ENCODE measurements at regions not wholly inside any gene's neighbourhood (a gene's known extent, or its start where the extent isn't known, plus 50 kb on each side); places are given as distances from the start of the nearest gene placed in this dataset.

DNA sequence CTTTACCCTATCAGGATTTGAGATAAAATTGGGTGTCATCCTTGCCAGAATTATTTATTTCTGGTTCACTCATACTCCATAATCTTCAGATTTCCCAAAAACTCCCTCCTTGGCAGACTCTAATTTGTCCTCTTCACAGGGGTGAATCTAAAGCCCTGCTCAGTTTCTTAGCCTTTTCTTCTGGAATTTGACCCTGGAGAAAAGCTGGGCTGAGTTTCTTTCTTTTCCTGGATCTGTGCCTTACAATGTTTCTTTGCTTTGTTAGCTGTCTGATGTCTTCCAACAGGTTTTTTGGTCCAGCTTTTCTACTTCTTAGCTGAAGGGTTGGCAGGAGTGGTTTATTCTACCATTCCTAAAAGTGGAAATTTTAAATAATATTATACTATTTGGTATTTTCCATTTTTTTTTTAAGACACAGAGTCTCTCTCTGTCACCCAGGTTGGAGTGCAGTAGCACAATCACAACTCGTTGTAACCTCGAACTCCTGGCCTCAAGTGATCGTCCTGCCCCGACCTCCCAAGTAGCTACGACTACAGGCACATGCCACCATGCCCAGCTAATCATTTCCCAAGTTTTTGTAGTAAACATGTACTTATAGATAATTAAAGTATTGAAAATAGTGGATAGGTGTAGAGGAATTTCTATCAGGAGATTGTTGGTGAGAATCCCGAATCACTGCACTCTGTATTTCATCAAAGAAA lies 138.4 kb upstream of the TWIST2 start:
- H3K4me3 ChIP-seq (replicated peaks; ENCODE audit: low read depth, low read length) = no peak overlapping the region
- DNase-seq (ENCODE audit: extremely low read depth, low read depth) = no peak
- no peak for TF ChIP-seq CTCF (IDR thresholded peaks at IDR 0.05; ENCODE audit: low read depth, low read length, missing control alignments)

DNA sequence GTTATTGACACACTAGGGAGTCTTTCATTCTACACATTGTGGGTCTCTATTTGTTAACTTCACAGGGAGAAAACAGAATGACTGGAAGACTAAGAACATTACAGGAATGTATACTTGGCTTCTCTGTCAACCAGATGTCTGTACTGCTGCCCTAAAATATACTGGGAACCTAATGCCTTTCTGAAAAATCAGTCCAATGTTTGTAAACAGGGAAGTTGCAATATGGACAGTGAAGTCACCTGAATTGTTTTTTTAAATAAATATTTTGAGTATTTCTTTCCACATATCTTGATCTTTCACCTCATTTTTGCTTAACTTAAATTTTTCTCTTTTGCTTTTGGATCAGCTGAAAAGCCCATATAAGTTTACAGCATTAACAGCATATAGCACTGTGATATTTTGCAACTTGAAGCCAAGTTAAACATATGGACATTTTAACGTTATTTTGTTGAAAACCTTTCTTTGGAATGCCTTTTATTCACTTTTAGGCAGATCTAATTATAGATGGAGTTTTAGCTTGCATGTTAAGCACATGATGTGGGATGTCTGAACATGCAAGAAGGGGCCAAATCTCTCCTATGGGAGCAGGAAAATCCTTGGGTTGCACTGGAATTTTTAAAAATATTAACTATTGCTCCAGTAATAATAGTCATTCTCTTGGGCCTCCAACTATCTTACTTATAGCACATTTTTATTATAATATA lies 137.7 kb upstream of the TWIST2 start:
- TF ChIP-seq CTCF (IDR thresholded peaks at IDR 0.05; ENCODE audit: low read depth, low read length, missing control alignments) = no peak
- DNase-seq (ENCODE audit: extremely low read depth, low read depth) = no peak
- no peak overlapping the region for H3K4me3 ChIP-seq (replicated peaks; ENCODE audit: low read depth, low read length)

DNA sequence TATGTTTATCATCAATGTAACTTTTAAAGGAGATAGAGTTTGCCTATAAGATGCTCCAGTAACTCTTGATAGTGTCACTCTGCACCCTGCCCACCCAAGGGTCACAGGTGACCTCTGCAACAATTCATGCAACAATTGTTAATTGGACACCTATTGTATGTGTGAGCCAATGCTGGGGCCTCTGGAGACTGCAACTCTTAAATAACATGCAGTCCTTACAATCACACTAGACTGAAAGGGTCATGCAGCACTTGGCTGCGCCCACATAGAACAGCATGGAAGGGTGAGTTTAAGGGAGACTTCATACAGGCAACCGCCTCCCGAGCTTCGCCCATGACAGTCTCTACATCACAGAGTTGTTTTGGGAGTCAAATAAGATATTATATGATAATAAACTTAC lies 137.1 kb upstream of the TWIST2 start:
- no peak for DNase-seq (ENCODE audit: extremely low read depth, low read depth)
- no peak overlapping the region for H3K4me3 ChIP-seq (replicated peaks; ENCODE audit: low read depth, low read length)
- no peak for TF ChIP-seq CTCF (IDR thresholded peaks at IDR 0.05; ENCODE audit: low read depth, low read length, missing control alignments)

GRCh38 chr2:238711346-238711745 lies 136.5 kb upstream of the TWIST2 start:
- no peak overlapping the region for H3K4me3 ChIP-seq (replicated peaks; ENCODE audit: low read depth, low read length)
- no peak for TF ChIP-seq CTCF (IDR thresholded peaks at IDR 0.05; ENCODE audit: low read depth, low read length, missing control alignments)
- no peak for DNase-seq (ENCODE audit: extremely low read depth, low read depth)

GRCh38 chr2:238712011-238712410 lies 135.9 kb upstream of the TWIST2 start:
- no peak overlapping the region for H3K4me3 ChIP-seq (replicated peaks; ENCODE audit: low read depth, low read length)
- no peak for DNase-seq (ENCODE audit: extremely low read depth, low read depth)
- no peak for TF ChIP-seq CTCF (IDR thresholded peaks at IDR 0.05; ENCODE audit: low read depth, low read length, missing control alignments)

DNA sequence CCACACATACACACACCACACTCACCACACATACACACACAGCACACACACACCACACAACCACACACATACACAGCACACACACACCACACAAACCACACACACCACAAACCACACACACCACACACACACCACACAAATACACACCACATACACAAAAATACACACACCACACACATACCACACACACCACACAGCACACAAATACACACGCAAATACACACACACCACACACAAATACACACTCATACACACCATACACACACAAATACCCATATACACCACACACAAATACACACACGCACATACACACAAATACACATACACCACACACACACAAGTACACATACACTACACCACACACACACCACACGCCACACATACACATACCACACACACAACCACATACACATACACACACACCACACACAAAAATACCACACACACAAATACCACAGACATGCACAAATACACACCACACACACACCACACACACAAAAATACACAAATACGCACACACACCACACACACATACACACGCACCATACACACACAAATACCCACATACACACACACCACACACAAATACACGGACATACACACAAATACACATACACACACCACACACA lies 134.6 kb upstream of the TWIST2 start:
- H3K4me3 ChIP-seq (replicated peaks; ENCODE audit: low read depth, low read length) = no peak overlapping the region
- DNase-seq (ENCODE audit: extremely low read depth, low read depth) = no peak
- no peak for TF ChIP-seq CTCF (IDR thresholded peaks at IDR 0.05; ENCODE audit: low read depth, low read length, missing control alignments)

Data from HFF-Myc (cell line).